Neural cell (in vitro differentiated cells): ENCODE measurements at regions not wholly inside any gene's neighbourhood (a gene's known extent, or its start where the extent isn't known, plus 50 kb on each side); places are given as distances from the start of the nearest gene placed in this dataset.

Source experiments
- CTCF ChIP-seq: fragments of 450-650 bp; IDR thresholded peaks from 2 replicates; pipeline ENCODE4 v1.5.1; 2014; ENCODE audit warnings: antibody characterized with exemption, mild to moderate bottlenecking, moderate library complexity; ENCODE audit not compliant: poor library complexity, severe bottlenecking
- EP300 ChIP-seq: fragments of 450-650 bp; conservative IDR thresholded peaks from 2 replicates; pipeline ENCODE4 v1.6.1; 2014; ENCODE audit warnings: antibody characterized with exemption, mild to moderate bottlenecking, moderate library complexity; ENCODE audit not compliant: poor library complexity, severe bottlenecking
- EZH2 ChIP-seq: fragments of 200-600, 300-800 bp; shearing (Covaris generic), sonication (generic); IDR thresholded peaks from 2 replicates; pipeline ENCODE4 v1.6.1; 2014; ENCODE audit warnings: antibody characterized with exemption, low read length, borderline replicate concordance, mild to moderate bottlenecking; ENCODE audit not compliant: insufficient read depth, poor library complexity, severe bottlenecking
- MXI1 ChIP-seq: fragments of 450-650 bp; conservative IDR thresholded peaks from 2 replicates; pipeline ENCODE4 v1.6.1; 2014; ENCODE audit warnings: antibody characterized with exemption, mild to moderate bottlenecking; ENCODE audit not compliant: poor library complexity, severe bottlenecking
- POLR2AphosphoS5 ChIP-seq: IDR thresholded peaks from 2 replicates; pipeline ENCODE4 v1.6.1; 2012
- REST ChIP-seq: IDR thresholded peaks from 2 replicates; pipeline ENCODE4 v1.6.1; 2012; ENCODE audit warnings: borderline replicate concordance
- SMC3 ChIP-seq: fragments of 450-650 bp; conservative IDR thresholded peaks from 2 replicates; pipeline ENCODE4 v1.6.1; 2014; ENCODE audit warnings: antibody characterized with exemption, mild to moderate bottlenecking, moderate library complexity; ENCODE audit not compliant: poor library complexity
- TAF1 ChIP-seq: IDR thresholded peaks from 2 replicates; pipeline ENCODE4 v1.6.1; 2012; ENCODE audit warnings: low read depth

GRCh38 chr2:64910972-64911433, 78.2 kb upstream of the SLC1A4 start:
- TF ChIP-seq CTCF (no peak), TAF1 (no peak), POLR2AphosphoS5 (no peak), EP300 (no peak), EZH2 (no peak), MXI1 (no peak), SMC3 (no peak), REST (no peak)
